Keratinocyte (primary cell): ENCODE measurements at regions not wholly inside any gene's neighbourhood (a gene's known extent, or its start where the extent isn't known, plus 50 kb on each side); places are given as distances from the start of the nearest gene placed in this dataset.

Experiments
- DNase-seq: peaks from one replicate; pipeline ENCODE4 v3.0.0-alpha.2; 2011; ENCODE audit warnings: low read depth, missing footprints, low spot score
- FAIRE-seq: peaks from 2 replicates; lab custom pipeline; 2011; peaks lifted over from hg19 to GRCh38; lab: Jason Lieb, UNC
- H2AFZ ChIP-seq: 2 replicates; pipeline ENCODE4 v1.6.0; 2012; ENCODE audit warnings: low read length, control low read depth, inconsistent platforms; ENCODE audit not compliant: control insufficient read depth
- H3K27ac ChIP-seq: 2 replicates; pipeline ENCODE4 v1.5.1; 2011; ENCODE audit warnings: low read length; ENCODE audit not compliant: control insufficient read depth, insufficient read depth
- H3K27me3 ChIP-seq: 3 replicates; pipeline ENCODE4 v1.6.0; 2011; ENCODE audit warnings: low read length; ENCODE audit not compliant: control insufficient read depth, insufficient read depth; ENCODE audit errors: extremely low read depth
- H3K36me3 ChIP-seq, 2 experiments: 2 replicates in 1 of 2; 3 replicates in 1 of 2; pipeline ENCODE4 v1.5.1; 2011; ENCODE audit warnings: low read length in 2 of 2, mild to moderate bottlenecking in 1 of 2; ENCODE audit not compliant: control insufficient read depth in 2 of 2, insufficient read depth in 2 of 2; ENCODE audit errors: extremely low read depth in 1 of 2
- H3K4me1 ChIP-seq: 3 replicates; pipeline ENCODE4 v1.5.1; 2011; ENCODE audit warnings: low read length; ENCODE audit not compliant: control insufficient read depth, insufficient read depth; ENCODE audit errors: extremely low read depth
- H3K4me2 ChIP-seq: 3 replicates; pipeline ENCODE4 v1.6.0; 2011; ENCODE audit warnings: low read depth, low read length; ENCODE audit not compliant: control insufficient read depth, insufficient read depth; ENCODE audit errors: extremely low read depth
- H3K4me3 ChIP-seq, 3 experiments: fragments of 200-600 bp in 1 of 3; sonication (generic) in 1 of 3; 2 replicates in 2 of 3; 3 replicates in 1 of 3; pipeline ENCODE4 v1.5.1; 2011 to 2016; ENCODE audit warnings: low read length in 3 of 3, mild to moderate bottlenecking in 3 of 3, control low read depth in 2 of 3, inconsistent platforms in 1 of 3, low read depth in 1 of 3, mixed read lengths in 1 of 3, mixed run types in 1 of 3, moderate library complexity in 1 of 3; ENCODE audit not compliant: control insufficient read depth in 2 of 3, insufficient read depth in 2 of 3; ENCODE audit errors: extremely low read depth in 1 of 3
- H3K79me2 ChIP-seq: 2 replicates; pipeline ENCODE4 v1.6.0; 2012; ENCODE audit warnings: low read length; ENCODE audit not compliant: control insufficient read depth, insufficient read depth
- H3K9ac ChIP-seq: 3 replicates; pipeline ENCODE4 v1.6.0; 2011; ENCODE audit warnings: low read length; ENCODE audit not compliant: control insufficient read depth, insufficient read depth; ENCODE audit errors: extremely low read depth
- H3K9me1 ChIP-seq: 3 replicates; pipeline ENCODE4 v1.6.0; 2011; ENCODE audit warnings: low read length; ENCODE audit not compliant: control insufficient read depth, insufficient read depth; ENCODE audit errors: extremely low read depth
- H3K9me3 ChIP-seq: 2 replicates; pipeline ENCODE4 v1.5.1; 2012; ENCODE audit warnings: low read depth, low read length; ENCODE audit not compliant: control insufficient read depth
- H4K20me1 ChIP-seq: 3 replicates; pipeline ENCODE4 v1.6.0; 2011; ENCODE audit warnings: low read length; ENCODE audit not compliant: control insufficient read depth, insufficient read depth; ENCODE audit errors: extremely low read depth
- CTCF ChIP-seq, 3 experiments: IDR thresholded peaks in 1 of 3; conservative IDR thresholded peaks in 1 of 3; optimal IDR thresholded peaks in 1 of 3; 2 replicates in 2 of 3; 3 replicates in 1 of 3; pipeline versions ENCODE3 to v1.5.1; 2011; ENCODE audit warnings: low read length in 3 of 3, mild to moderate bottlenecking in 3 of 3, moderate library complexity in 2 of 3, control low read depth in 1 of 3, inconsistent platforms in 1 of 3; ENCODE audit not compliant: insufficient read depth in 2 of 3; ENCODE audit errors: extremely low read depth in 1 of 3
- EZH2 ChIP-seq: IDR thresholded peaks from one replicate; pipeline ENCODE4 v1.6.1; 2012; ENCODE audit warnings: inconsistent platforms, mild to moderate bottlenecking, low read length, moderate library complexity
- dilution Hi-C: fragments of 300-500 bp; cut with MboI; formaldehyde crosslinking; loops from one replicate; pipeline ENCODE4 v1.7.0; 2020; ENCODE audit warnings: low sequenced_read_pairs; ENCODE audit not compliant: extremely low pct_ligation_motif_present

GRCh38 chr21:15409031-15409430 lies 320.8 kb upstream of the USP25 start:
- no peaks in the 10 kb centered on the region for H3K9me1 ChIP-seq
- H4K20me1 ChIP-seq = no peaks in the 10 kb centered on the region
- H3K27ac ChIP-seq = no peak overlapping the region
- FAIRE-seq (no peak), DNase-seq (no peak)
- no peaks in the 10 kb centered on the region for H3K36me3 ChIP-seq
- H3K4me3 ChIP-seq = no peak overlapping the region
- peaks cover 8% of the 10 kb centered on the region for H3K4me1 ChIP-seq
- no peaks in the 10 kb centered on the region for H3K79me2 ChIP-seq
- TF ChIP-seq EZH2 (no peak), CTCF (optimal IDR thresholded peaks at IDR 0.05 in 1 of 3, IDR thresholded peaks at IDR 0.05 in 1 of 3, conservative IDR thresholded peaks at IDR 0.05 in 1 of 3; ENCODE audit: extremely low read depth in 1 of 3, insufficient read depth in 2 of 3, low read length in 3 of 3) (no peak)
- H3K4me2 ChIP-seq = no peak overlapping the region
- dilution Hi-C loops = no loop called here
- H3K27me3 ChIP-seq = no peaks in the 10 kb centered on the region
- no peak overlapping the region for H3K9ac ChIP-seq
- no peak overlapping the region for H2AFZ ChIP-seq
- no peaks in the 10 kb centered on the region for H3K9me3 ChIP-seq

- Histone ChIP-seq H3K36me3 (no peaks in the 10 kb centered on the region), H3K27me3 (no peaks in the 10 kb centered on the region), H2AFZ (no peak overlapping the region), H3K27ac (no peak overlapping the region), H3K4me2 (no peak overlapping the region), H3K9me3 (no peaks in the 10 kb centered on the region), H3K9me1 (no peaks in the 10 kb centered on the region), H3K79me2 (no peaks in the 10 kb centered on the region), H3K4me3 (no peak overlapping the region), H3K4me1 (peaks cover 8% of the 10 kb centered on the region), H4K20me1 (no peaks in the 10 kb centered on the region), H3K9ac (no peak overlapping the region)
- DNase-seq = no peak
- TF ChIP-seq CTCF (optimal IDR thresholded peaks at IDR 0.05 in 1 of 3, IDR thresholded peaks at IDR 0.05 in 1 of 3, conservative IDR thresholded peaks at IDR 0.05 in 1 of 3; ENCODE audit: extremely low read depth in 1 of 3, insufficient read depth in 2 of 3, low read length in 3 of 3) (no peak), EZH2 (no peak)
- dilution Hi-C loops = no loop called here
- no peak for FAIRE-seq
Measured at GRCh38 chr21:15410853-15411252, 318.9 kb upstream of the USP25 start.
